Neural progenitor cell (in vitro differentiated cells): ENCODE measurements at regions not wholly inside any gene's neighbourhood (a gene's known extent, or its start where the extent isn't known, plus 50 kb on each side); places are given as distances from the start of the nearest gene placed in this dataset.

ENCODE experiments used
- DNase-seq: peaks from one replicate; pipeline ENCODE4 v3.0.0-alpha.2; 2016; ENCODE audit warnings: low spot score
- H2AFZ ChIP-seq: fragments of 200-600 bp; sonication (generic); replicated peaks from 2 replicates; pipeline ENCODE4 v1.6.1; 2016; ENCODE audit warnings: antibody characterized with exemption
- H3F3A ChIP-seq: fragments of 200-600 bp; sonication (generic); 2 replicates; pipeline ENCODE4 v1.6.1; 2016; ENCODE audit warnings: antibody characterized with exemption, low read depth
- H3K27ac ChIP-seq: fragments of 200-600 bp; sonication (generic); 2 replicates; pipeline ENCODE4 v1.5.1; 2016; ENCODE audit warnings: mild to moderate bottlenecking
- H3K27me3 ChIP-seq: fragments of 200-600 bp; sonication (generic); 2 replicates; pipeline ENCODE4 v1.6.1; 2016; ENCODE audit warnings: mild to moderate bottlenecking, moderate library complexity
- H3K36me3 ChIP-seq: fragments of 200-600 bp; sonication (generic); 2 replicates; pipeline ENCODE4 v1.5.1; 2016
- H3K4me1 ChIP-seq: fragments of 200-600 bp; sonication (generic); 2 replicates; pipeline ENCODE4 v1.6.1; 2016; ENCODE audit warnings: mixed run types
- H3K4me2 ChIP-seq: fragments of 200-600 bp; sonication (generic); 2 replicates; pipeline ENCODE4 v1.6.1; 2016
- H3K4me3 ChIP-seq: fragments of 200-600 bp; sonication (generic); 2 replicates; pipeline ENCODE4 v1.5.1; 2016
- H3K79me2 ChIP-seq: fragments of 200-600 bp; sonication (generic); 2 replicates; pipeline ENCODE4 v1.6.1; 2016; ENCODE audit warnings: low read depth
- H3K9ac ChIP-seq: fragments of 200-600 bp; sonication (generic); 2 replicates; pipeline ENCODE4 v1.6.1; 2016
- H3K9me3 ChIP-seq: fragments of 200-600 bp; sonication (generic); 2 replicates; pipeline ENCODE4 v1.5.1; 2016; ENCODE audit warnings: low read depth
- H4K20me1 ChIP-seq: fragments of 200-600 bp; sonication (generic); 2 replicates; pipeline ENCODE4 v1.6.1; 2016; ENCODE audit warnings: low read depth
- H3K27ac Mint-ChIP-seq: 3 replicates; pipeline ENCODE4 v1.8.0; 2021; ENCODE audit warnings: mixed read lengths
- H3K27me3 Mint-ChIP-seq: 2 replicates; pipeline ENCODE4 v1.8.0; 2022; ENCODE audit warnings: low read depth, mild to moderate bottlenecking, inconsistent platforms, moderate library complexity, mixed read lengths; ENCODE audit not compliant: insufficient read depth
- H3K36me3 Mint-ChIP-seq: 3 replicates; pipeline ENCODE4 v1.8.0; 2021; ENCODE audit warnings: mixed read lengths
- H3K4me1 Mint-ChIP-seq: 3 replicates; pipeline ENCODE4 v1.8.0; 2021; ENCODE audit warnings: mixed read lengths
- H3K4me3 Mint-ChIP-seq: 3 replicates; pipeline ENCODE4 v1.8.0; 2021; ENCODE audit warnings: mild to moderate bottlenecking, moderate library complexity, mixed read lengths
- H3K9me3 Mint-ChIP-seq: 3 replicates; pipeline ENCODE4 v1.8.0; 2020; ENCODE audit warnings: mixed read lengths
- EZH2 ChIP-seq: fragments of 200-600 bp; sonication (generic); IDR thresholded peaks from 2 replicates; pipeline ENCODE4 v1.6.1; 2017; ENCODE audit warnings: antibody characterized with exemption, mild to moderate bottlenecking, moderate library complexity
- EZH2phosphoT487 ChIP-seq: fragments of 200-600 bp; sonication (generic); IDR thresholded peaks from 2 replicates; pipeline ENCODE4 v1.6.1; 2017; ENCODE audit warnings: antibody characterized with exemption
- TF ChIP-seq, protein P1 (sequence below): fragments of 200-600 bp; sonication (generic); IDR thresholded peaks from 2 replicates; pipeline ENCODE4 v1.5.1; 2017; ENCODE audit warnings: antibody characterized with exemption, mild to moderate bottlenecking

GRCh38 chr7:23941551-23941950, 231.5 kb downstream of the STK31 start:
- Mint-ChIP-seq H3K4me1 (no peaks in the 10 kb centered on the region), H3K4me3 (no peak overlapping the region), H3K36me3 (no peaks in the 10 kb centered on the region), H3K27ac (no peak overlapping the region), H3K9me3 (peaks cover 16% of the 10 kb centered on the region), H3K27me3 (no peaks in the 10 kb centered on the region)
- no peak for DNase-seq
- no peak overlapping the region for H2AFZ ChIP-seq
- H3F3A ChIP-seq: no peaks in the 10 kb centered on the region
- no peak overlapping the region for H3K4me3 ChIP-seq
- H3K27me3 ChIP-seq: no peaks in the 10 kb centered on the region
- no peak overlapping the region for H3K4me2 ChIP-seq
- H3K4me1 ChIP-seq: no peaks in the 10 kb centered on the region
- no peaks in the 10 kb centered on the region for H3K9me3 ChIP-seq
- no peaks in the 10 kb centered on the region for H4K20me1 ChIP-seq
- no peaks in the 10 kb centered on the region for H3K79me2 ChIP-seq
- no peak for TF ChIP-seq EZH2
- TF ChIP-seq, protein P1, sequence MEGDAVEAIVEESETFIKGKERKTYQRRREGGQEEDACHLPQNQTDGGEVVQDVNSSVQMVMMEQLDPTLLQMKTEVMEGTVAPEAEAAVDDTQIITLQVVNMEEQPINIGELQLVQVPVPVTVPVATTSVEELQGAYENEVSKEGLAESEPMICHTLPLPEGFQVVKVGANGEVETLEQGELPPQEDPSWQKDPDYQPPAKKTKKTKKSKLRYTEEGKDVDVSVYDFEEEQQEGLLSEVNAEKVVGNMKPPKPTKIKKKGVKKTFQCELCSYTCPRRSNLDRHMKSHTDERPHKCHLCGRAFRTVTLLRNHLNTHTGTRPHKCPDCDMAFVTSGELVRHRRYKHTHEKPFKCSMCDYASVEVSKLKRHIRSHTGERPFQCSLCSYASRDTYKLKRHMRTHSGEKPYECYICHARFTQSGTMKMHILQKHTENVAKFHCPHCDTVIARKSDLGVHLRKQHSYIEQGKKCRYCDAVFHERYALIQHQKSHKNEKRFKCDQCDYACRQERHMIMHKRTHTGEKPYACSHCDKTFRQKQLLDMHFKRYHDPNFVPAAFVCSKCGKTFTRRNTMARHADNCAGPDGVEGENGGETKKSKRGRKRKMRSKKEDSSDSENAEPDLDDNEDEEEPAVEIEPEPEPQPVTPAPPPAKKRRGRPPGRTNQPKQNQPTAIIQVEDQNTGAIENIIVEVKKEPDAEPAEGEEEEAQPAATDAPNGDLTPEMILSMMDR: no peak
- TF ChIP-seq EZH2phosphoT487: no peak
- no peak overlapping the region for H3K27ac ChIP-seq
- no peaks in the 10 kb centered on the region for H3K36me3 ChIP-seq
- H3K9ac ChIP-seq: no peak overlapping the region

- Histone ChIP-seq H3K36me3 (no peaks in the 10 kb centered on the region), H3K27me3 (no peaks in the 10 kb centered on the region), H3F3A (no peaks in the 10 kb centered on the region), H3K4me1 (no peaks in the 10 kb centered on the region), H2AFZ (no peak overlapping the region), H3K79me2 (no peaks in the 10 kb centered on the region), H4K20me1 (no peaks in the 10 kb centered on the region), H3K9ac (no peak overlapping the region), H3K4me3 (no peak overlapping the region), H3K9me3 (no peaks in the 10 kb centered on the region), H3K4me2 (no peak overlapping the region), H3K27ac (no peak overlapping the region)
- no peak for DNase-seq
- H3K4me1 Mint-ChIP-seq: no peaks in the 10 kb centered on the region
- no peak overlapping the region for H3K4me3 Mint-ChIP-seq
- H3K27ac Mint-ChIP-seq: no peak overlapping the region
- no peaks in the 10 kb centered on the region for H3K36me3 Mint-ChIP-seq
- TF ChIP-seq EZH2 (no peak), EZH2phosphoT487 (no peak)
- TF ChIP-seq, protein P1: no peak
- no peaks in the 10 kb centered on the region for H3K27me3 Mint-ChIP-seq
- H3K9me3 Mint-ChIP-seq: peaks cover 20% of the 10 kb centered on the region
Observed at GRCh38 chr7:23942032-23942431, 232.0 kb downstream of the STK31 start.

- H3K4me1 ChIP-seq: no peaks in the 10 kb centered on the region
- no peaks in the 10 kb centered on the region for H3K27me3 Mint-ChIP-seq
- H3K4me3 Mint-ChIP-seq: no peak overlapping the region
- no peaks in the 10 kb centered on the region for H3K79me2 ChIP-seq
- no peak overlapping the region for H3K4me3 ChIP-seq
- H3K27ac ChIP-seq: no peak overlapping the region
- H3K9me3 Mint-ChIP-seq: peaks cover 21% of the 10 kb centered on the region
- DNase-seq: no peak
- H3K4me2 ChIP-seq: no peak overlapping the region
- no peak overlapping the region for H2AFZ ChIP-seq
- H3F3A ChIP-seq: no peaks in the 10 kb centered on the region
- no peaks in the 10 kb centered on the region for H3K36me3 ChIP-seq
- no peaks in the 10 kb centered on the region for H3K27me3 ChIP-seq
- no peaks in the 10 kb centered on the region for H3K4me1 Mint-ChIP-seq
- no peak for TF ChIP-seq EZH2
- no peak for TF ChIP-seq EZH2phosphoT487
- TF ChIP-seq, protein P1: no peak
- no peaks in the 10 kb centered on the region for H3K9me3 ChIP-seq
- H3K36me3 Mint-ChIP-seq: no peaks in the 10 kb centered on the region
- H4K20me1 ChIP-seq: no peaks in the 10 kb centered on the region
- H3K27ac Mint-ChIP-seq: no peak overlapping the region
- H3K9ac ChIP-seq: no peak overlapping the region
Observed at GRCh38 chr7:23944131-23944530, 234.1 kb downstream of the STK31 start.

- Histone ChIP-seq H3K9me3 (no peaks in the 10 kb centered on the region), H2AFZ (no peak overlapping the region), H3K4me1 (no peaks in the 10 kb centered on the region), H3F3A (no peaks in the 10 kb centered on the region), H3K79me2 (no peaks in the 10 kb centered on the region), H3K27me3 (no peaks in the 10 kb centered on the region), H4K20me1 (no peaks in the 10 kb centered on the region), H3K27ac (no peak overlapping the region), H3K4me3 (no peak overlapping the region), H3K9ac (no peak overlapping the region), H3K36me3 (no peaks in the 10 kb centered on the region), H3K4me2 (no peak overlapping the region)
- DNase-seq: no peak
- Mint-ChIP-seq H3K4me1 (no peaks in the 10 kb centered on the region), H3K4me3 (no peak overlapping the region), H3K27ac (no peak overlapping the region), H3K9me3 (peaks cover 31% of the 10 kb centered on the region), H3K27me3 (no peaks in the 10 kb centered on the region), H3K36me3 (no peaks in the 10 kb centered on the region)
- TF ChIP-seq, protein P1: no peak
- TF ChIP-seq EZH2 (no peak), EZH2phosphoT487 (no peak)
Observed at GRCh38 chr7:23945472-23945871, 235.5 kb downstream of the STK31 start.
